Right lobe of liver (tissue), 6 donors: ENCODE measurements at regions not wholly inside any gene's neighbourhood (a gene's known extent, or its start where the extent isn't known, plus 50 kb on each side); places are given as distances from the start of the nearest gene placed in this dataset.

Experiments
- ATAC-seq, 4 donors: fragments of 200-7000 bp; cut with Tn5 transposase; one replicate each; pipeline ENCODE4 v1.9.1; 2020; ENCODE audit warnings: mild to moderate bottlenecking in 4 of 4, moderate library complexity in 4 of 4
- DNase-seq, 3 donors: peaks; one replicate each; pipeline ENCODE4 v3.0.0-alpha.2; 2020
- H3K27ac ChIP-seq, 3 donors: fragments of 200-600 bp; one replicate each; pipeline ENCODE4 v1.8.0; 2022
- H3K27me3 ChIP-seq, 2 donors: fragments of 200-600 bp; one replicate each; pipeline ENCODE4 v1.8.0; 2022
- H3K36me3 ChIP-seq, 4 donors: fragments of 200-600 bp; sonication (generic) in 1 of 4; one replicate each; pipeline versions ENCODE4 v1.5.1 to v1.8.0; 2017 to 2022; ENCODE audit warnings: control low read depth in 1 of 4
- H3K4me1 ChIP-seq, 4 donors: fragments of 200-600 bp; sonication (generic) in 1 of 4; one replicate each; pipeline versions ENCODE4 v1.5.1 to v1.8.0; 2017 to 2022; ENCODE audit warnings: control low read depth in 1 of 4
- H3K4me3 ChIP-seq, 3 donors: fragments of 200-600 bp; one replicate each; pipeline ENCODE4 v1.8.0; 2022
- H3K9me3 ChIP-seq, 4 donors: fragments of 200-600 bp; sonication (generic) in 1 of 4; one replicate each; pipeline versions ENCODE4 v1.5.1 to v1.8.0; 2017 to 2022; ENCODE audit warnings: control low read depth in 1 of 4
- POLR2A ChIP-seq: fragments of 450-650 bp; IDR thresholded peaks from one replicate; pipeline ENCODE4 v1.6.1; 2017; ENCODE audit warnings: antibody characterized with exemption, mild to moderate bottlenecking
- WGBS: methylation state at CpG from one replicate; pipeline ENCODE4 v1.1.6; 2018; ENCODE audit warnings: low coverage, low lambda C conversion rate; ENCODE audit not compliant: insufficient coverage; ENCODE audit errors: missing lambda C conversion rate; 5-methylcytosine and 5-hydroxymethylcytosine counted together
- intact Hi-C, 2 donors: fragments of 100-400 bp; cut with DNase I; formaldehyde crosslinking; loops; one replicate each; pipeline versions ENCODE4 v1.11.2 to v1.14.1; 2022
- TF ChIP-seq, protein P1 (sequence below), 4 donors: fragments of 200-600 bp in 3 of 4; fragments of 450-650 bp in 1 of 4; IDR thresholded peaks; one replicate each; pipeline versions ENCODE4 v1.5.1 to v1.8.0; 2016 to 2022; ENCODE audit warnings: antibody characterized with exemption in 4 of 4, mild to moderate bottlenecking in 2 of 4
- donor health status: DM: no; HTN: yes; CAD: no.
- donor health status: DM: no; HTN: no; CAD: no.
- donor health status: DM: no; HTN: no; CAD: no.
- donor health status: DM: no; HTN: yes; CAD: no.
- donor health status: DM: no; HTN: yes; CAD: no.

DNA sequence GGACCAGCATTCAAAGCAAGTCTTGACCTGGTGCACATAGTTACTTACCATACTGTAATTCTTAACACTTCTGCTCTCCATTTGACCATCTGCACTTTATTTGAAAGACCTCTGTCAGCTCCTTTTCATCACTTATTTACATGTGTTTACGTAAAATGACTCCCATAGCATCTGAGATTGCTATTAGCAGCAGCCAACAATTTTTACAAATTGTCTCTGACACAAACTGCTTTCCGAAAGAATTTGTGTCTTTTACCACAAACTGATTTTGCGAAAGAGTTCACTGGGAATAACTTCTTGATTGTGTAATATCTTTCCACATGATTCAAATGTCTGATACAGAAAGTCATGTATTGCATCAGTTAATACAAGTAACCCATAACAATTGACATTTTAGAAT, 144.1 kb upstream of the PEX5L start:
- DNase-seq (no peak), ATAC-seq (no peak)
- Histone ChIP-seq H3K9me3 (no peaks in the 10 kb centered on the region), H3K27ac (no peak overlapping the region), H3K4me1 (no peaks in the 10 kb centered on the region), H3K4me3 (no peak overlapping the region), H3K27me3 (no peaks in the 10 kb centered on the region), H3K36me3 (no peaks in the 10 kb centered on the region)
- WGBS: 54% methylated on average over 3 of the region's 3 CpGs
- TF ChIP-seq, protein P1, sequence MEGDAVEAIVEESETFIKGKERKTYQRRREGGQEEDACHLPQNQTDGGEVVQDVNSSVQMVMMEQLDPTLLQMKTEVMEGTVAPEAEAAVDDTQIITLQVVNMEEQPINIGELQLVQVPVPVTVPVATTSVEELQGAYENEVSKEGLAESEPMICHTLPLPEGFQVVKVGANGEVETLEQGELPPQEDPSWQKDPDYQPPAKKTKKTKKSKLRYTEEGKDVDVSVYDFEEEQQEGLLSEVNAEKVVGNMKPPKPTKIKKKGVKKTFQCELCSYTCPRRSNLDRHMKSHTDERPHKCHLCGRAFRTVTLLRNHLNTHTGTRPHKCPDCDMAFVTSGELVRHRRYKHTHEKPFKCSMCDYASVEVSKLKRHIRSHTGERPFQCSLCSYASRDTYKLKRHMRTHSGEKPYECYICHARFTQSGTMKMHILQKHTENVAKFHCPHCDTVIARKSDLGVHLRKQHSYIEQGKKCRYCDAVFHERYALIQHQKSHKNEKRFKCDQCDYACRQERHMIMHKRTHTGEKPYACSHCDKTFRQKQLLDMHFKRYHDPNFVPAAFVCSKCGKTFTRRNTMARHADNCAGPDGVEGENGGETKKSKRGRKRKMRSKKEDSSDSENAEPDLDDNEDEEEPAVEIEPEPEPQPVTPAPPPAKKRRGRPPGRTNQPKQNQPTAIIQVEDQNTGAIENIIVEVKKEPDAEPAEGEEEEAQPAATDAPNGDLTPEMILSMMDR (IDR thresholded peaks at IDR 0.05): no peak
- TF ChIP-seq POLR2A: no peak
- intact Hi-C loops: no loop called here

- no peak overlapping the region for H3K27ac ChIP-seq
- ATAC-seq (no peak), DNase-seq (no peak)
- TF ChIP-seq, protein P1 (IDR thresholded peaks at IDR 0.05): no peak
- TF ChIP-seq POLR2A: no peak
- intact Hi-C loops: no loop called here
- no peak overlapping the region for H3K4me3 ChIP-seq
- H3K4me1 ChIP-seq: no peaks in the 10 kb centered on the region
- no peaks in the 10 kb centered on the region for H3K36me3 ChIP-seq
- H3K9me3 ChIP-seq: no peaks in the 10 kb centered on the region
- H3K27me3 ChIP-seq: no peaks in the 10 kb centered on the region
Observed at GRCh38 chr3:180181387-180181786, 144.7 kb upstream of the PEX5L start.

DNA sequence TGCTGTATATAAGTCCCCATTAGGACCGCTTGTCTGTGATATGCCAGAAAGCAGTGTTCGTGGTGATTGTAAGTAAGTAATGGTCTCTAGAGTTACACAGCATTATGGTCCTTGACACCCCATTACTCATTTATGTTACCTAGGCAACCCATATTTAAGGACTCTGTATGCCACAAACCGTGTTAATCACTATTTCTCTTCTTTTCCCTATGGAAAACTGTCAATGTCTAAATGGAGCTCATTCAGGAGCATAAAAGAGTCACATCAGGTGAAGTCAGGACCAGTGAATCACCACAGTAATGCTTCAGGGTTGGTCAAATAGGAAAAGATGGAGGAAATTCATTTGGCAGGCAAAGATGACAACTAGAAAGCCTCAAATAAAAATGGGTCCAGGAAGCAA, 146.6 kb upstream of the PEX5L start:
- no peak for DNase-seq
- Histone ChIP-seq H3K4me3 (no peak overlapping the region), H3K27me3 (no peaks in the 10 kb centered on the region), H3K36me3 (no peaks in the 10 kb centered on the region), H3K9me3 (no peaks in the 10 kb centered on the region), H3K27ac (no peak overlapping the region), H3K4me1 (no peaks in the 10 kb centered on the region)
- no peak for ATAC-seq
- intact Hi-C loops: no loop called here
- TF ChIP-seq POLR2A: no peak
- TF ChIP-seq, protein P1 (IDR thresholded peaks at IDR 0.05): no peak
- WGBS: 46% methylated on average over 3 of the region's 3 CpGs

DNA sequence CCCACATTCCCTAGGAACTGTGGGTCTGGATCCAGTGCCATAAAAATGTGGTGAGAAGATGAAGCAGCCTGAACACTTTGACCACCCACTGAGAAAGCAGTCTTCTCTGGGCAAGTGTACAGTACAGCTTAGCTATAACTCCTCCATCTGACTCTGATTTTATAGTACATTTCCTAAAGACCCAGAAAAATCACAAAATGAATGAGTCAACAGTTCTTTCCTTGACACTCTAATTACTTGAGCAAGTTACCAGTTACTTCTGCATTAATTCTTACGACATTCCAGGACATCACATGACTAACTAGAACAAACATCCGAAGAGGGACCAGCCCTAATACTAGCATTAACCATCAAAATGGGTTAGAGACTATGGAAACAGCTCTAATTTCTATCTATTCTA, 148.1 kb upstream of the PEX5L start:
- 32% methylated on average over 2 of the region's 2 CpGs for WGBS
- Histone ChIP-seq H3K27me3 (no peaks in the 10 kb centered on the region), H3K27ac (no peak overlapping the region), H3K36me3 (no peaks in the 10 kb centered on the region), H3K4me1 (no peaks in the 10 kb centered on the region), H3K4me3 (no peak overlapping the region), H3K9me3 (no peaks in the 10 kb centered on the region)
- ATAC-seq: no peak
- TF ChIP-seq, protein P1 (IDR thresholded peaks at IDR 0.05): no peak
- DNase-seq: no peak
- intact Hi-C loops: no loop called here

- TF ChIP-seq, protein P1 (IDR thresholded peaks at IDR 0.05): no peak
- no peak for TF ChIP-seq POLR2A
- H3K27me3 ChIP-seq: no peaks in the 10 kb centered on the region
- intact Hi-C loops: no loop called here
- WGBS: 55% methylated on average over 2 of the region's 2 CpGs
- H3K27ac ChIP-seq: no peak overlapping the region
- no peak overlapping the region for H3K4me3 ChIP-seq
- DNase-seq (no peak), ATAC-seq (no peak)
- no peaks in the 10 kb centered on the region for H3K36me3 ChIP-seq
- no peaks in the 10 kb centered on the region for H3K9me3 ChIP-seq
- H3K4me1 ChIP-seq: no peaks in the 10 kb centered on the region
Observed at GRCh38 chr3:180185650-180186049, 148.9 kb upstream of the PEX5L start.
